Stimulated activated CD4-positive, alpha-beta T cell treated with anti-CD3 and anti-CD28 coated beads, Interleukin-2, amount 100 ng/mL, for 24 hours (primary cell): ENCODE measurements at regions not wholly inside any gene's neighbourhood (a gene's known extent, or its start where the extent isn't known, plus 50 kb on each side); places are given as distances from the start of the nearest gene placed in this dataset.
"Not testable (repeated sequence)": the region's sequence is repeated elsewhere in the genome, so short reads cannot be mapped to it uniquely, and the experiment has no call there.

Source experiments
- DNase-seq, 2 donors: peaks; one replicate each; pipeline ENCODE4 v3.0.0-alpha.2; 2020

DNA sequence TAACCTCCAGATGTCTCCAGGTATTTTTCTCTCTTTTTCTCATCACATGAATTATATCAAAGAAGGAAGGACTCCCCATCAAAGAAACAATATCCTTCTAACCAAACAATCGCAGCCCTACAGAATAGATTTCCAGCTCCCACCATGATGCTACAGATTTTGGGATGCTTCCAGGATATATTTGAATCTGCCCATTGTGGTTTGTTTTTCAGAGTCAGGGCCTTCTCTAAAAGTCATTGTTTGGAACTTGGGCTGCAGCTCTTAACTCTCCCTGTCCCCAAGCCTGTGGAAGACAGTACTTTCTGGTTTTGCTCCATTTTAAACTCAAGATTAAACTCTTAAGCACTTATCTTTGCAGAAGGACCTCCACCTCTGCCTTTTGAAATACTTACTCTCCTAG, 223.2 kb downstream of the PMAIP1 start:
- DNase-seq: no peak

- DNase-seq: no peak
Measured at GRCh38 chr18:60122339-60122738, 222.5 kb downstream of the PMAIP1 start.

DNA sequence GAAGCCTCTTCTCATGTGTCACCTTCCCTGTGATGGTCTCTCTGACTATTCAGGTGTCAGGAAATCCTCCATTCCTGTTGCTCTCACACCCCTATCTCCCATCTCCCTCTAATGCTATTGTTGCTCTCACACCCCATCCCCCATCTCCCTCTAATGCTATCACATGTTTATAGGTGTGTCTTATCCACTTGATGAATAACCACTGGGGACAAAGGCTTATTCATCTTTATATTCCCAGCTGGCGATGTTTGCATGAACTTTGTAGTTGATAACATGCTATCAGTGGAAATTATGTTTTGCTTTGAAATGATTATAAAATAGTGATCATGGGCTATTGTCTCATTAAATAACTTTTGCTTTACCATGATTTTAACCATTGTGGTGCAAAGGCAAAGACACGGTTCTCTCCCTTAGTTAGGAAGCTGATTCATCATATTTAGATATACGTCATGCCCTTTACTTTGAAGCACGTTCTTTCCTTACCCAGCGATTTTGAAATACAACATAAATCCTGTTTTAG, 220.5 kb downstream of the PMAIP1 start:
- DNase-seq: no peak

- DNase-seq: no peak
Measured at GRCh38 chr18:60117321-60117720, 217.5 kb downstream of the PMAIP1 start.

GRCh38 chr18:60113396-60113795, 213.6 kb downstream of the PMAIP1 start:
- DNase-seq: no peak

GRCh38 chr18:60112369-60112768, 212.6 kb downstream of the PMAIP1 start:
- no peak for DNase-seq

- no peak for DNase-seq
Measured at GRCh38 chr18:60111525-60111924, 211.7 kb downstream of the PMAIP1 start.

- DNase-seq: no peak
Measured at GRCh38 chr18:60110836-60111235, 211.0 kb downstream of the PMAIP1 start.

- DNase-seq: no peak
Measured at GRCh38 chr18:60100778-60101177, 201.0 kb downstream of the PMAIP1 start.

- DNase-seq: no peak
Measured at GRCh38 chr18:60099709-60100108, 199.9 kb downstream of the PMAIP1 start.

GRCh38 chr18:60096428-60096827, 196.6 kb downstream of the PMAIP1 start:
- DNase-seq: no peak

GRCh38 chr18:60092073-60092472, 192.3 kb downstream of the PMAIP1 start:
- DNase-seq: no peak

DNA sequence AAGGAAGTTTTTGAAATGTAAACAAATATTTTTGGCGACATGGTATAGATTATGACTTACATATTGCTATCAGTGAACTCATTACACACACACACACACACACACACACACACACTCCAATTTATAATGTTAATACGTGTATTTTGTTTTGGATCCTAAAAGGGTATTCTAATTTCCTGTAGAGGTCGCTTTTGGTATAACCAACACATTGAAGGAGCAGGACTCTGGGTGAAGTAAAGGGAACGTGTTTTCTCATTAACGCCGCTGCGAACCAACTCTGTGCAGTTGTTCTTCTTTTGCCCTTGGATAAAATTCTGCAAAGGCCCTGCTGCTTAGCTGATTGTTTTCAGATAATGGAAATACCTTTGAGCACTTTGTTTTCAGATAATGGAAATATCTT, 190.4 kb downstream of the PMAIP1 start:
- no peak for DNase-seq

DNA sequence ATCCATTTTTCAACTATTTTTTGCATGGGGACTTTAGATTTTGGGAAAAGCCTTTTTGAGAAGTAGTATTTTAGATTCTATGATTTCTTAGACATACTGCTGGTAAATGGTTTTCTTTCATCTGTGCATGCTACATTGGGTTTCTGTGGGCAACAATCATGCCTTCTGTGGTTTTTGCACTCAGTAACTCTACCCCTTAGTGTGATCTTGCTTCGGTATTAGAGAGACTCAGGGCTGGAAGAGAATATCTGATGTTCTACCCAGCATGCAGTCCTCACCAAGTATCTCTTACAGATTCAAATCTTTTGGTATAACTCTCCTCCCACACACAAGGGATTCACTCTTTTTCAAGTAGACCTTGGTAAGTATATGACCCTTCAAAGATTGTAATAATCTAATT, 183.0 kb downstream of the PMAIP1 start:
- no peak for DNase-seq

GRCh38 chr18:60082282-60082681, 182.5 kb downstream of the PMAIP1 start:
- no peak for DNase-seq

DNA sequence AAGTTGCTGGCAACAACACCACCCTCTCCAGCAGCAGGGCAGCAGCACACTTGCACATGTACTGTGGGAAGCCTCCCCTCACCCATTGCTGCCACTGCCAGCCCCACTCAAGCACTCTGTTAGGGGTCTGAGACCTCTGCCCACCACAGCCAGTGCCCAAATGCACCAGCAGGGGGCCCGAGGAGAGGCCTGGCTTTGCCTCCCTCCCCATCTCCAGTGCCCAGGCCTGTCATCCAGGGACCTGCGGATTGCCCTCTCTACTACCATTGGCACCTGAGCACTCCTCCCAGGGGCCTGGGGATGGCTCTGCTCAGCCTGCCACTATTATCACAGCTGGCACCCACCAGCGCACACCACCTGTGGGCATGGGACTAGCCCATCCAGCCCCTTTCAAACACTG, 175.7 kb downstream of the PMAIP1 start:
- no peak for DNase-seq

DNA sequence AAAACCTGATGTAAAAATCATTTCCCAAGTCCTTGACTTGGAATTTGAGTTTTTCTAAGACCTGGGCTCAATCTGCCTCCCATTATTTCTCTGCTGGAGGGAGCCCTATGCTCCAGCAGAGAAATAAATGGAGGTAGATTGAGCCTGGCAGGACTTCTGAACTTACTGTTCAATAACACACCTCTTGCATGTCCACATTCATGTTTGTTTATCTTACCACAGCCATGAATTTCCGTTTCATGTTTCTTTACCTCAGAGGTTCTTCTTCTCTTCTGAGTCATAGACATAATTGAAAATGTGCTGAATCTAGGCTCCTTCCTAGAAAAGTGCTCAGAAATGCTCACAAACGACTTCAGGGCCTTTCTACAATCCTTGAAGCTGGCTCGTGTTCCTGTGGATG, 170.8 kb downstream of the PMAIP1 start:
- no peak for DNase-seq

- no peak for DNase-seq
Measured at GRCh38 chr18:60069145-60069544, 169.3 kb downstream of the PMAIP1 start.

GRCh38 chr18:60067426-60068210, 167.8 kb downstream of the PMAIP1 start:
- DNase-seq: no peak

- DNase-seq: no peak
Measured at GRCh38 chr18:60066219-60066975, 166.6 kb downstream of the PMAIP1 start.

DNA sequence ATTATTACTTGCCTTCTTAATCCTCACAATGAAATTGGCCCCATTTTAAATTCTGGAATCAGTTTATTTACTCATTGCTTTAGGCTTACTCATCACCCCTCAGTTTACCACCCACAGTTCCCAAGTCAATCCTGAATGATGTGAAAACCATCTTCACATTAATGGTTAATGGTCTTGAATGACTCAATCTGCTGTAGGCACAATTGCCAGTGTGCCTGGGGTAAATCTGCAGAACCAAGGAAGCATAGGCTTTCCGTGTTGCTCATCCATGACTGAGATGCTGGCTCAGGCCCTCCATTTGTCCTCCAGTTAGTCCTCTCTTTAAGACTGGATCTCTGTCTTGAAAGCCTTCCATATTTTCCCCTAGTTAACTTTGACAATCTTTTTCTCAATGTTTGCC, 164.5 kb downstream of the PMAIP1 start:
- no peak for DNase-seq

GRCh38 chr18:60062831-60063230, 163.0 kb downstream of the PMAIP1 start:
- DNase-seq: not testable (repeated sequence)

- DNase-seq: no peak
Measured at GRCh38 chr18:60062396-60062795, 162.6 kb downstream of the PMAIP1 start.

GRCh38 chr18:60060578-60060977, 160.8 kb downstream of the PMAIP1 start:
- DNase-seq: no peak
